Vagina (tissue), 2 donors: ENCODE measurements at regions not wholly inside any gene's neighbourhood (a gene's known extent, or its start where the extent isn't known, plus 50 kb on each side); places are given as distances from the start of the nearest gene placed in this dataset.

Experiments used
- DNase-seq, 2 donors: peaks; one replicate each; pipeline ENCODE4 v3.0.0-alpha.2; 2017; ENCODE audit errors: extremely low spot score in 2 of 2
- H3K27ac ChIP-seq: fragments of 200-600 bp; sonication (generic); one replicate; pipeline ENCODE4 v1.5.1; 2019
- H3K27me3 ChIP-seq: fragments of 200-600 bp; sonication (generic); one replicate; pipeline ENCODE4 v1.5.1; 2019
- H3K36me3 ChIP-seq, 2 donors: fragments of 200-600 bp; sonication (generic); one replicate each; pipeline ENCODE4 v1.5.1; 2017 to 2019
- H3K4me1 ChIP-seq: fragments of 200-600 bp; sonication (generic); one replicate; pipeline ENCODE4 v1.5.1; 2019
- H3K4me3 ChIP-seq, 2 donors: fragments of 200-600 bp; sonication (generic); 1 replicate in 1 of 2; 2 replicates in 1 of 2; pipeline ENCODE4 v1.5.1; 2016 to 2019
- H3K9me3 ChIP-seq: fragments of 200-600 bp; sonication (generic); one replicate; pipeline ENCODE4 v1.5.1; 2019
- CTCF ChIP-seq, 3 experiments: fragments of 450-650 bp in 2 of 3; fragments of 200-600 bp in 1 of 3; sonication (generic) in 1 of 3; IDR thresholded peaks; one replicate each; pipeline ENCODE4 v1.5.1; 2017 to 2019; ENCODE audit warnings: antibody characterized with exemption in 3 of 3, mild to moderate bottlenecking in 2 of 3, moderate library complexity in 2 of 3
- POLR2A ChIP-seq, 2 donors: fragments of 450-650 bp; IDR thresholded peaks; one replicate each; pipeline ENCODE4 v1.6.1; 2017; ENCODE audit warnings: antibody characterized with exemption in 2 of 2, mild to moderate bottlenecking in 2 of 2, moderate library complexity in 2 of 2
- POLR2AphosphoS5 ChIP-seq, 2 donors: sonication (generic); formaldehyde crosslinking; IDR thresholded peaks; one replicate each; pipeline ENCODE4 v1.9.0; 2017; ENCODE audit warnings: antibody characterized with exemption in 2 of 2, mild to moderate bottlenecking in 2 of 2, low read depth in 1 of 2; ENCODE audit not compliant: insufficient read depth in 1 of 2
- intact Hi-C: fragments of 100-400 bp; cut with DNase I; formaldehyde crosslinking; loops from one replicate; pipeline ENCODE4 v1.15.1; 2023

GRCh38 chr17:28247671-28248555 is 71.1 kb upstream of the TMEM97 start:
- intact Hi-C loops, result no loop called here
- Histone ChIP-seq H3K9me3 (no peaks in the 10 kb centered on the region), H3K4me1 (peaks cover 11% of the 10 kb centered on the region), H3K4me3 (no peak overlapping the region), H3K27me3 (no peaks in the 10 kb centered on the region), H3K27ac (no peak overlapping the region), H3K36me3 (no peaks in the 10 kb centered on the region)
- TF ChIP-seq POLR2AphosphoS5 (IDR thresholded peaks at IDR 0.05; ENCODE audit: insufficient read depth in 1 of 2, low read depth in 1 of 2) (no peak), POLR2A (IDR thresholded peaks at IDR 0.05) (no peak), CTCF (IDR thresholded peaks at IDR 0.05) (no peak)
- no peak for DNase-seq

GRCh38 chr17:28249706-28250105 is 69.3 kb upstream of the TMEM97 start:
- intact Hi-C loops, result loop anchor here (10.0 kb wide), 1 partner anchor 445 kb away; the partner anchor contains the start of gene NOS2
- no peak for TF ChIP-seq POLR2AphosphoS5 (IDR thresholded peaks at IDR 0.05; ENCODE audit: insufficient read depth in 1 of 2, low read depth in 1 of 2)
- no peak for TF ChIP-seq CTCF (IDR thresholded peaks at IDR 0.05)
- no peak for TF ChIP-seq POLR2A (IDR thresholded peaks at IDR 0.05)
- no peak for DNase-seq
- Histone ChIP-seq H3K4me1 (peaks cover 11% of the 10 kb centered on the region), H3K36me3 (no peaks in the 10 kb centered on the region), H3K27me3 (no peaks in the 10 kb centered on the region), H3K9me3 (no peaks in the 10 kb centered on the region), H3K4me3 (no peak overlapping the region), H3K27ac (no peak overlapping the region)

GRCh38 chr17:28252436-28252835 is 66.6 kb upstream of the TMEM97 start:
- H3K27ac ChIP-seq, result no peak overlapping the region
- no peak for TF ChIP-seq POLR2AphosphoS5 (IDR thresholded peaks at IDR 0.05; ENCODE audit: insufficient read depth in 1 of 2, low read depth in 1 of 2)
- TF ChIP-seq POLR2A (IDR thresholded peaks at IDR 0.05), result no peak
- TF ChIP-seq CTCF (IDR thresholded peaks at IDR 0.05), result no peak
- intact Hi-C loops, result loop anchor here (10.0 kb wide), 1 partner anchor 448 kb away; the partner anchor contains the start of gene NOS2
- DNase-seq, result no peak
- no peak overlapping the region for H3K4me3 ChIP-seq
- H3K36me3 ChIP-seq, result no peaks in the 10 kb centered on the region
- H3K9me3 ChIP-seq, result no peaks in the 10 kb centered on the region
- H3K27me3 ChIP-seq, result no peaks in the 10 kb centered on the region
- peaks cover 11% of the 10 kb centered on the region for H3K4me1 ChIP-seq

GRCh38 chr17:28253663-28254062 is 65.3 kb upstream of the TMEM97 start:
- TF ChIP-seq CTCF (IDR thresholded peaks at IDR 0.05), result no peak
- TF ChIP-seq POLR2A (IDR thresholded peaks at IDR 0.05), result no peak
- TF ChIP-seq POLR2AphosphoS5 (IDR thresholded peaks at IDR 0.05; ENCODE audit: insufficient read depth in 1 of 2, low read depth in 1 of 2), result no peak
- Histone ChIP-seq H3K36me3 (no peaks in the 10 kb centered on the region), H3K4me3 (no peak overlapping the region), H3K27ac (no peak overlapping the region), H3K27me3 (no peaks in the 10 kb centered on the region), H3K4me1 (peaks cover 11% of the 10 kb centered on the region), H3K9me3 (no peaks in the 10 kb centered on the region)
- intact Hi-C loops, result loop anchor here (10.0 kb wide), 1 partner anchor 449 kb away; the partner anchor contains the start of gene NOS2
- no peak for DNase-seq

- Histone ChIP-seq H3K36me3 (no peaks in the 10 kb centered on the region), H3K27ac (no peak overlapping the region), H3K9me3 (no peaks in the 10 kb centered on the region), H3K4me1 (peaks cover 11% of the 10 kb centered on the region), H3K4me3 (no peak overlapping the region), H3K27me3 (no peaks in the 10 kb centered on the region)
- intact Hi-C loops, result loop anchor here (10.0 kb wide), 1 partner anchor 451 kb away; the partner anchor contains the start of gene NOS2
- DNase-seq, result no peak
- TF ChIP-seq POLR2AphosphoS5 (IDR thresholded peaks at IDR 0.05; ENCODE audit: insufficient read depth in 1 of 2, low read depth in 1 of 2), result no peak
- TF ChIP-seq CTCF (IDR thresholded peaks at IDR 0.05), result no peak
- TF ChIP-seq POLR2A (IDR thresholded peaks at IDR 0.05), result no peak
Observed at GRCh38 chr17:28255616-28256015, 63.4 kb upstream of the TMEM97 start.
